GM21528 (cell line): ENCODE measurements at regions not wholly inside any gene's neighbourhood (a gene's known extent, or its start where the extent isn't known, plus 50 kb on each side); places are given as distances from the start of the nearest gene placed in this dataset.

Experiments
- ATAC-seq: cut with Tn5 transposase; IDR thresholded peaks from one replicate; pipeline ENCODE4 v1.9.1; 2021; ENCODE audit warnings: mild to moderate bottlenecking, moderate library complexity; ENCODE audit not compliant: unreplicated experiment, low FRiP score

- ATAC-seq, result no peak
Observed at GRCh38 chr1:184262109-184262508, 124.7 kb upstream of the C1orf21 start.

- no peak for ATAC-seq
Observed at GRCh38 chr1:184267747-184268146, 119.1 kb upstream of the C1orf21 start.

- no peak for ATAC-seq
Observed at GRCh38 chr1:184270556-184270955, 116.3 kb upstream of the C1orf21 start.

GRCh38 chr1:184272175-184272866 is 114.5 kb upstream of the C1orf21 start:
- ATAC-seq, result no peak

- ATAC-seq, result no peak
Observed at GRCh38 chr1:184276416-184276815, 110.4 kb upstream of the C1orf21 start.

GRCh38 chr1:184279911-184280458 is 106.8 kb upstream of the C1orf21 start:
- no peak for ATAC-seq

GRCh38 chr1:184283999-184284398 is 102.8 kb upstream of the C1orf21 start:
- ATAC-seq, result no peak

- no peak for ATAC-seq
Observed at GRCh38 chr1:184284900-184285299, 101.9 kb upstream of the C1orf21 start.

- no peak for ATAC-seq
Observed at GRCh38 chr1:184285401-184286087, 101.3 kb upstream of the C1orf21 start.

- ATAC-seq, result no peak
Observed at GRCh38 chr1:184287001-184287400, 99.8 kb upstream of the C1orf21 start.

GRCh38 chr1:184289825-184290550 is 96.8 kb upstream of the C1orf21 start:
- ATAC-seq, result no peak

GRCh38 chr1:184291701-184292100 is 95.1 kb upstream of the C1orf21 start:
- ATAC-seq, result no peak

GRCh38 chr1:184292101-184292500 is 94.7 kb upstream of the C1orf21 start:
- no peak for ATAC-seq

GRCh38 chr1:184294101-184294500 is 92.7 kb upstream of the C1orf21 start:
- ATAC-seq, result no peak

GRCh38 chr1:184296466-184297243 is 90.2 kb upstream of the C1orf21 start:
- no peak for ATAC-seq

- no peak for ATAC-seq
Observed at GRCh38 chr1:184297244-184297750, 89.5 kb upstream of the C1orf21 start.

- no peak for ATAC-seq
Observed at GRCh38 chr1:184298440-184299405, 88.1 kb upstream of the C1orf21 start.

- ATAC-seq, result no peak
Observed at GRCh38 chr1:184299406-184299790, 87.4 kb upstream of the C1orf21 start.

- ATAC-seq, result no peak
Observed at GRCh38 chr1:184299796-184300195, 87.0 kb upstream of the C1orf21 start.
